Hepatocyte (in vitro differentiated cells): ENCODE measurements at regions not wholly inside any gene's neighbourhood (a gene's known extent, or its start where the extent isn't known, plus 50 kb on each side); places are given as distances from the start of the nearest gene placed in this dataset.

Experiments used
- EZH2 ChIP-seq: fragments of 200-600 bp; sonication (generic); IDR thresholded peaks from 2 replicates; pipeline ENCODE4 v1.6.1; 2016; ENCODE audit warnings: antibody characterized with exemption, mild to moderate bottlenecking, borderline replicate concordance
- TF ChIP-seq, protein P1 (sequence below): fragments of 200-600 bp; sonication (generic); IDR thresholded peaks from 2 replicates; pipeline ENCODE4 v1.5.1; 2016; ENCODE audit warnings: antibody characterized with exemption, mild to moderate bottlenecking; ENCODE audit not compliant: poor library complexity

DNA sequence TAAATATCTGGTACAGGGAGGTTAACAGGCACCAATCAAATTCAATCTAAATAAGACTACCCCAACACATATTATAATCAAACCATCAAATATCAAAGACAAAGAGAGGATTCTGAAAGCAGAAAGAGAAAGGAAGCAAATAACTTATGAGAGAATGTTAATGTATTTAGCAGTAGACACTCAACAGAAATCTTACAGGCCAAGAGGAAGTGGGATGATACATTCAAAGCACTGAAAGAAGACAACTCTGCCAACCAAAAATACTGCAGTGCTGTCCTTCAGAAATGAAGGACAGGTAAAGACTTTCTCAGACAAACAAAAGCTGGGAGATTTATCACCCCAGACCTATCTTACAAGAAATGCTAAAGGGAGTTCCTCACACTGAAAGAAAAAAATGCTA, 95.9 kb upstream of the PTHLH start:
- TF ChIP-seq, protein P1, sequence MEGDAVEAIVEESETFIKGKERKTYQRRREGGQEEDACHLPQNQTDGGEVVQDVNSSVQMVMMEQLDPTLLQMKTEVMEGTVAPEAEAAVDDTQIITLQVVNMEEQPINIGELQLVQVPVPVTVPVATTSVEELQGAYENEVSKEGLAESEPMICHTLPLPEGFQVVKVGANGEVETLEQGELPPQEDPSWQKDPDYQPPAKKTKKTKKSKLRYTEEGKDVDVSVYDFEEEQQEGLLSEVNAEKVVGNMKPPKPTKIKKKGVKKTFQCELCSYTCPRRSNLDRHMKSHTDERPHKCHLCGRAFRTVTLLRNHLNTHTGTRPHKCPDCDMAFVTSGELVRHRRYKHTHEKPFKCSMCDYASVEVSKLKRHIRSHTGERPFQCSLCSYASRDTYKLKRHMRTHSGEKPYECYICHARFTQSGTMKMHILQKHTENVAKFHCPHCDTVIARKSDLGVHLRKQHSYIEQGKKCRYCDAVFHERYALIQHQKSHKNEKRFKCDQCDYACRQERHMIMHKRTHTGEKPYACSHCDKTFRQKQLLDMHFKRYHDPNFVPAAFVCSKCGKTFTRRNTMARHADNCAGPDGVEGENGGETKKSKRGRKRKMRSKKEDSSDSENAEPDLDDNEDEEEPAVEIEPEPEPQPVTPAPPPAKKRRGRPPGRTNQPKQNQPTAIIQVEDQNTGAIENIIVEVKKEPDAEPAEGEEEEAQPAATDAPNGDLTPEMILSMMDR, result no peak
- TF ChIP-seq EZH2, result no peak
